ENCODE measurements at regions not wholly inside any gene's neighbourhood (a gene's known extent, or its start where the extent isn't known, plus 50 kb on each side); places are given as distances from the start of the nearest gene placed in this dataset.

GRCh38 chr5:71939452-71940230 lies 167.6 kb upstream of the MAP1B start:
- no peak for DNase-seq (ENCODE audit: low read depth in 3 of 3, low spot score in 2 of 3)

- DNase-seq (ENCODE audit: low read depth in 3 of 3, low spot score in 2 of 3): no peak
These were observed 163.4 kb upstream of the MAP1B start for GRCh38 chr5:71943874-71944273.

GRCh38 chr5:71945436-71945835 lies 161.8 kb upstream of the MAP1B start:
- DNase-seq (ENCODE audit: low read depth in 3 of 3, low spot score in 2 of 3): no peak

- no peak for DNase-seq (ENCODE audit: low read depth in 3 of 3, low spot score in 2 of 3)
These were observed 160.8 kb upstream of the MAP1B start for GRCh38 chr5:71946343-71947030.

- DNase-seq (ENCODE audit: low read depth in 3 of 3, low spot score in 2 of 3): no peak
These were observed 159.1 kb upstream of the MAP1B start for GRCh38 chr5:71948206-71948605.

GRCh38 chr5:71949772-71950171 lies 157.5 kb upstream of the MAP1B start:
- no peak for DNase-seq (ENCODE audit: low read depth in 3 of 3, low spot score in 2 of 3)

- DNase-seq (ENCODE audit: low read depth in 3 of 3, low spot score in 2 of 3): no peak
These were observed 153.4 kb upstream of the MAP1B start for GRCh38 chr5:71953866-71954265.

GRCh38 chr5:71954329-71954728 lies 152.9 kb upstream of the MAP1B start:
- DNase-seq (ENCODE audit: low read depth in 3 of 3, low spot score in 2 of 3): no peak

GRCh38 chr5:71955723-71956122 lies 151.6 kb upstream of the MAP1B start:
- no peak for DNase-seq (ENCODE audit: low read depth in 3 of 3, low spot score in 2 of 3)

- DNase-seq (ENCODE audit: low read depth in 3 of 3, low spot score in 2 of 3): no peak
These were observed 149.9 kb upstream of the MAP1B start for GRCh38 chr5:71957292-71957898.

- DNase-seq (ENCODE audit: low read depth in 3 of 3, low spot score in 2 of 3): no peak
These were observed 147.1 kb upstream of the MAP1B start for GRCh38 chr5:71960195-71960594.

- DNase-seq (ENCODE audit: low read depth in 3 of 3, low spot score in 2 of 3): no peak
These were observed 145.5 kb upstream of the MAP1B start for GRCh38 chr5:71961786-71962185.

GRCh38 chr5:71969460-71969859 lies 137.8 kb upstream of the MAP1B start:
- no peak for DNase-seq (ENCODE audit: low read depth in 3 of 3, low spot score in 2 of 3)

- no peak for DNase-seq (ENCODE audit: low read depth in 3 of 3, low spot score in 2 of 3)
These were observed 135.4 kb upstream of the MAP1B start for GRCh38 chr5:71971862-71972261.

- no peak for DNase-seq (ENCODE audit: low read depth in 3 of 3, low spot score in 2 of 3)
These were observed 134.3 kb upstream of the MAP1B start for GRCh38 chr5:71972777-71973473.

- DNase-seq (ENCODE audit: low read depth in 3 of 3, low spot score in 2 of 3): no peak
These were observed 133.7 kb upstream of the MAP1B start for GRCh38 chr5:71973563-71973962.

- DNase-seq (ENCODE audit: low read depth in 3 of 3, low spot score in 2 of 3): no peak
These were observed 133.1 kb upstream of the MAP1B start for GRCh38 chr5:71974165-71974564.

GRCh38 chr5:71974622-71975021 lies 132.7 kb upstream of the MAP1B start:
- no peak for DNase-seq (ENCODE audit: low read depth in 3 of 3, low spot score in 2 of 3)

- DNase-seq (ENCODE audit: low read depth in 3 of 3, low spot score in 2 of 3): no peak
These were observed 130.8 kb upstream of the MAP1B start for GRCh38 chr5:71976449-71976848.

GRCh38 chr5:71977311-71977710 lies 130.0 kb upstream of the MAP1B start:
- no peak for DNase-seq (ENCODE audit: low read depth in 3 of 3, low spot score in 2 of 3)

- no peak for DNase-seq (ENCODE audit: low read depth in 3 of 3, low spot score in 2 of 3)
These were observed 129.1 kb upstream of the MAP1B start for GRCh38 chr5:71978216-71978615.

Data from right renal cortex interstitium (tissue), 3 donors.